Mesenchymal stem cell (in vitro differentiated cells and primary cell): ENCODE measurements at regions not wholly inside any gene's neighbourhood (a gene's known extent, or its start where the extent isn't known, plus 50 kb on each side); places are given as distances from the start of the nearest gene placed in this dataset.

Experiments used
- DNase-seq: peaks from one replicate; pipeline ENCODE4 v3.0.0-alpha.2; 2013
- H2AFZ ChIP-seq: one replicate; pipeline ENCODE4 v1.6.1; 2013; ENCODE audit warnings: low read depth, mild to moderate bottlenecking, control low read depth, inconsistent platforms, low read length, moderate library complexity
- H2AK5ac ChIP-seq: 2 replicates; pipeline ENCODE4 v1.6.1; 2013; ENCODE audit warnings: low read length, moderate library complexity, mild to moderate bottlenecking, inconsistent platforms; ENCODE audit not compliant: severe bottlenecking
- H2BK120ac ChIP-seq: one replicate; pipeline ENCODE4 v1.6.1; 2013; ENCODE audit warnings: low read depth, mild to moderate bottlenecking, inconsistent platforms, low read length, moderate library complexity
- H2BK12ac ChIP-seq, 2 experiments: one replicate each; pipeline ENCODE4 v1.6.1; 2013; ENCODE audit warnings: inconsistent platforms in 2 of 2, low read length in 2 of 2, mild to moderate bottlenecking in 2 of 2, moderate library complexity in 2 of 2, control low read depth in 1 of 2
- H2BK15ac ChIP-seq: one replicate; pipeline ENCODE4 v1.6.1; 2013; ENCODE audit warnings: mild to moderate bottlenecking, low read depth, inconsistent platforms; ENCODE audit not compliant: poor library complexity, severe bottlenecking
- H2BK5ac ChIP-seq: 2 replicates; pipeline ENCODE4 v1.6.1; 2013; ENCODE audit warnings: low read depth, mild to moderate bottlenecking, low read length, control low read depth, inconsistent platforms; ENCODE audit not compliant: poor library complexity, severe bottlenecking
- H3K14ac ChIP-seq, 2 experiments: one replicate each; pipeline ENCODE4 v1.6.1; 2013; ENCODE audit warnings: inconsistent platforms in 2 of 2, low read length in 2 of 2, control low read depth in 1 of 2, mild to moderate bottlenecking in 1 of 2, moderate library complexity in 1 of 2
- H3K18ac ChIP-seq, 2 experiments: one replicate each; pipeline ENCODE4 v1.6.1; 2013; ENCODE audit warnings: inconsistent platforms in 2 of 2, low read length in 2 of 2, control low read depth in 1 of 2, low read depth in 1 of 2, mild to moderate bottlenecking in 1 of 2
- H3K23ac ChIP-seq, 2 experiments: one replicate each; pipeline ENCODE4 v1.6.1; 2013; ENCODE audit warnings: inconsistent platforms in 2 of 2, low read length in 2 of 2, mild to moderate bottlenecking in 2 of 2, moderate library complexity in 2 of 2, control low read depth in 1 of 2
- H3K27ac ChIP-seq: 2 replicates; pipeline ENCODE4 v1.5.1; 2013; ENCODE audit warnings: mild to moderate bottlenecking, moderate library complexity, low read length, control low read depth, inconsistent platforms; ENCODE audit not compliant: poor library complexity, severe bottlenecking
- H3K27me3 ChIP-seq, 2 experiments: 2 replicates each; pipeline versions ENCODE4 v1.6.1 to v1.7.0; 2013; ENCODE audit warnings: low read length in 2 of 2, mild to moderate bottlenecking in 2 of 2, moderate library complexity in 2 of 2, control low read depth in 1 of 2, inconsistent platforms in 1 of 2; ENCODE audit not compliant: control insufficient read depth in 1 of 2, insufficient read depth in 1 of 2
- H3K36me3 ChIP-seq, 2 experiments: 2 replicates each; pipeline versions ENCODE4 v1.6.1 to v1.7.0; 2013; ENCODE audit warnings: low read length in 2 of 2, control low read depth in 1 of 2, inconsistent platforms in 1 of 2, low read depth in 1 of 2, mild to moderate bottlenecking in 1 of 2; ENCODE audit not compliant: insufficient read depth in 2 of 2, control insufficient read depth in 1 of 2
- H3K4ac ChIP-seq, 2 experiments: one replicate each; pipeline ENCODE4 v1.6.1; 2013; ENCODE audit warnings: inconsistent platforms in 2 of 2, low read length in 2 of 2, mild to moderate bottlenecking in 2 of 2, moderate library complexity in 2 of 2, control low read depth in 1 of 2, low read depth in 1 of 2
- H3K4me1 ChIP-seq: 2 replicates; pipeline ENCODE4 v1.6.1; 2013; ENCODE audit warnings: low read depth, low read length, control low read depth; ENCODE audit not compliant: control insufficient read depth, insufficient read depth
- H3K4me2 ChIP-seq: 2 replicates; pipeline ENCODE4 v1.6.1; 2013; ENCODE audit warnings: low read length, mild to moderate bottlenecking, inconsistent platforms; ENCODE audit not compliant: poor library complexity, severe bottlenecking
- H3K4me3 ChIP-seq, 2 experiments: 2 replicates each; pipeline versions ENCODE4 v1.5.1 to v1.7.0; 2013; ENCODE audit warnings: low read length in 2 of 2, mild to moderate bottlenecking in 2 of 2, control low read depth in 1 of 2, low read depth in 1 of 2; ENCODE audit not compliant: insufficient read depth in 1 of 2
- H3K79me1 ChIP-seq: replicated peaks from 2 replicates; pipeline ENCODE4 v1.6.1; 2013; ENCODE audit warnings: mild to moderate bottlenecking, control low read depth, low read length, inconsistent platforms; ENCODE audit not compliant: poor library complexity, severe bottlenecking
- H3K9ac ChIP-seq: 2 replicates; pipeline ENCODE4 v1.7.0; 2013; ENCODE audit warnings: mild to moderate bottlenecking, low read length, moderate library complexity
- H3K9me3 ChIP-seq: 2 replicates; pipeline ENCODE4 v1.7.0; 2013; ENCODE audit warnings: mild to moderate bottlenecking, low read length; ENCODE audit not compliant: control insufficient read depth
- H4K8ac ChIP-seq: one replicate; pipeline ENCODE4 v1.6.1; 2013; ENCODE audit warnings: inconsistent platforms, mild to moderate bottlenecking, low read length, moderate library complexity
- H4K91ac ChIP-seq: one replicate; pipeline ENCODE4 v1.6.1; 2013; ENCODE audit warnings: mild to moderate bottlenecking, low read length, inconsistent platforms
- WGBS: methylation state at CpG from one replicate; pipeline ENCODE4 v1.1.7; 2013; ENCODE audit warnings: mixed read lengths; 5-methylcytosine and 5-hydroxymethylcytosine counted together

- Histone ChIP-seq H3K4me2 (no peak overlapping the region), H2BK12ac (no peak overlapping the region), H2BK120ac (no peak overlapping the region), H3K79me1 (no peaks in the 10 kb centered on the region), H4K8ac (no peak overlapping the region), H3K18ac (no peak overlapping the region), H3K4ac (no peak overlapping the region), H2BK5ac (no peak overlapping the region), H3K4me3 (no peak overlapping the region), H3K9me3 (no peaks in the 10 kb centered on the region), H3K27ac (no peak overlapping the region), H3K4me1 (no peaks in the 10 kb centered on the region), H4K91ac (no peak overlapping the region), H3K36me3 (no peaks in the 10 kb centered on the region), H3K9ac (no peak overlapping the region), H2AFZ (no peak overlapping the region), H2AK5ac (no peak overlapping the region), H3K27me3 (no peaks in the 10 kb centered on the region), H3K14ac (no peak overlapping the region), H2BK15ac (no peak overlapping the region), H3K23ac (no peak overlapping the region)
- peak; percentile 25 for DNase-seq
- WGBS, result 73% methylated on average over 2 of the region's 2 CpGs
Measured at GRCh38 chr13:50283017-50283416, 267.8 kb downstream of the KCNRG start.

- no peak overlapping the region for H2BK5ac ChIP-seq
- no peak overlapping the region for H4K91ac ChIP-seq
- H3K9me3 ChIP-seq, result no peaks in the 10 kb centered on the region
- H3K36me3 ChIP-seq, result no peaks in the 10 kb centered on the region
- no peak overlapping the region for H3K27ac ChIP-seq
- H3K14ac ChIP-seq, result no peak overlapping the region
- no peak overlapping the region for H4K8ac ChIP-seq
- WGBS, result 67% methylated on average over 2 of the region's 2 CpGs
- no peak overlapping the region for H3K4me3 ChIP-seq
- H2AK5ac ChIP-seq, result no peak overlapping the region
- H2BK12ac ChIP-seq, result no peak overlapping the region
- no peak overlapping the region for H2BK15ac ChIP-seq
- no peaks in the 10 kb centered on the region for H3K27me3 ChIP-seq
- H3K4me1 ChIP-seq, result no peaks in the 10 kb centered on the region
- H3K4me2 ChIP-seq, result no peak overlapping the region
- H3K4ac ChIP-seq, result no peak overlapping the region
- H3K79me1 ChIP-seq, result no peaks in the 10 kb centered on the region
- H2AFZ ChIP-seq, result no peak overlapping the region
- H3K18ac ChIP-seq, result no peak overlapping the region
- H2BK120ac ChIP-seq, result no peak overlapping the region
- no peak overlapping the region for H3K23ac ChIP-seq
- DNase-seq, result no peak
- no peak overlapping the region for H3K9ac ChIP-seq
Measured at GRCh38 chr13:50284540-50284939, 269.3 kb downstream of the KCNRG start.

- Histone ChIP-seq H2AFZ (no peak overlapping the region), H3K27me3 (no peaks in the 10 kb centered on the region), H3K36me3 (no peaks in the 10 kb centered on the region), H3K9me3 (no peaks in the 10 kb centered on the region), H3K4me3 (no peak overlapping the region), H2BK5ac (no peak overlapping the region), H2BK120ac (no peak overlapping the region), H3K79me1 (no peaks in the 10 kb centered on the region), H2BK15ac (no peak overlapping the region), H2BK12ac (no peak overlapping the region), H3K23ac (no peak overlapping the region), H3K9ac (no peak overlapping the region), H2AK5ac (no peak overlapping the region), H3K18ac (no peak overlapping the region), H3K4ac (no peak overlapping the region), H3K27ac (no peak overlapping the region), H4K91ac (no peak overlapping the region), H3K4me2 (no peak overlapping the region), H4K8ac (no peak overlapping the region), H3K4me1 (no peaks in the 10 kb centered on the region), H3K14ac (no peak overlapping the region)
- WGBS, result 90% methylated on average over 3 of the region's 3 CpGs
- no peak for DNase-seq
Measured at GRCh38 chr13:50285283-50285682, 270.0 kb downstream of the KCNRG start.

GRCh38 chr13:50286324-50286723, 271.1 kb downstream of the KCNRG start:
- 88% methylated on average over 3 of the region's 3 CpGs for WGBS
- Histone ChIP-seq H3K79me1 (no peaks in the 10 kb centered on the region), H3K14ac (no peak overlapping the region), H4K8ac (no peak overlapping the region), H2BK5ac (no peak overlapping the region), H2AFZ (no peak overlapping the region), H3K4ac (no peak overlapping the region), H3K23ac (no peak overlapping the region), H3K27me3 (no peaks in the 10 kb centered on the region), H3K36me3 (no peaks in the 10 kb centered on the region), H2BK12ac (no peak overlapping the region), H3K9me3 (no peaks in the 10 kb centered on the region), H3K18ac (no peak overlapping the region), H3K9ac (no peak overlapping the region), H2BK120ac (no peak overlapping the region), H3K4me2 (no peak overlapping the region), H3K27ac (no peak overlapping the region), H2AK5ac (no peak overlapping the region), H3K4me3 (no peak overlapping the region), H4K91ac (no peak overlapping the region), H2BK15ac (no peak overlapping the region), H3K4me1 (no peaks in the 10 kb centered on the region)
- DNase-seq, result no peak
